ENCODE measurements at regions not wholly inside any gene's neighbourhood (a gene's known extent, or its start where the extent isn't known, plus 50 kb on each side); places are given as distances from the start of the nearest gene placed in this dataset.

- Mint-ChIP-seq H3K9me3 (ENCODE audit: insufficient read depth) (no peaks in the 10 kb centered on the region), H3K4me3 (no peak overlapping the region)
- POLR2A ChIA-PET: no interaction called here
These were observed 67.0 kb downstream of the FANCF start for GRCh38 chr11:22558664-22559063.

GRCh38 chr11:22556381-22556780 lies 69.2 kb downstream of the FANCF start:
- no peaks in the 10 kb centered on the region for H3K4me1 ChIP-seq (ENCODE audit: control insufficient read depth in 2 of 2, insufficient read depth in 2 of 2, low read length in 2 of 2)
- H3K9me3 Mint-ChIP-seq (ENCODE audit: insufficient read depth): no peaks in the 10 kb centered on the region
- ChIA-PET CTCF (no interaction called here), POLR2A (no interaction called here)
- no peaks in the 10 kb centered on the region for H3K27me3 ChIP-seq (replicated peaks in 1 of 4; ENCODE audit: control extremely low read depth in 1 of 4, control insufficient read depth in 3 of 4, insufficient read depth in 4 of 4, low read length in 3 of 4)
- H3K4me3 ChIP-seq (ENCODE audit: control extremely low read depth in 1 of 5, extremely low read depth in 1 of 5, insufficient read depth in 1 of 5, low read depth in 2 of 5, low read length in 4 of 5): no peak overlapping the region
- 100% methylated on average over 1 of the region's 2 CpGs for WGBS (ENCODE audit: insufficient coverage)
- no peak for TF ChIP-seq CTCF (IDR thresholded peaks at IDR 0.05)
- no peak for TF ChIP-seq EZH2 (IDR thresholded peaks at IDR 0.05; ENCODE audit: borderline replicate concordance, insufficient read depth, low read depth, low read length, poor library complexity, severe bottlenecking)
- no peaks in the 10 kb centered on the region for H4K20me1 ChIP-seq (ENCODE audit: control insufficient read depth, insufficient read depth, low read length, poor library complexity, severe bottlenecking)
- intact Hi-C loops (cut with micrococcal nuclease): no loop called here
- no peak overlapping the region for H3K4me3 Mint-ChIP-seq
- no peak overlapping the region for H2AFZ ChIP-seq (ENCODE audit: insufficient read depth, low read depth, low read length, poor library complexity, severe bottlenecking)
- no peaks in the 10 kb centered on the region for H3K79me2 ChIP-seq (ENCODE audit: control insufficient read depth, insufficient read depth, low read length)
- H3K4me2 ChIP-seq (replicated peaks; ENCODE audit: low read depth, low read length, poor library complexity, severe bottlenecking): no peak overlapping the region
- H3K4me1 Mint-ChIP-seq: no peaks in the 10 kb centered on the region
- no peaks in the 10 kb centered on the region for H3K27me3 Mint-ChIP-seq
- H3K9ac ChIP-seq (ENCODE audit: low read length): no peak overlapping the region
- H3K27ac Mint-ChIP-seq: no peak overlapping the region
- no peak for ATAC-seq (ENCODE audit: low read depth)
- no peaks in the 10 kb centered on the region for H3K9me3 ChIP-seq (ENCODE audit: control extremely low read depth in 1 of 3, control insufficient read depth in 2 of 3, insufficient read depth in 1 of 3, low read length in 2 of 3)
- no peaks in the 10 kb centered on the region for H3K36me3 ChIP-seq (replicated peaks in 1 of 2; ENCODE audit: control extremely low read depth in 1 of 2, control insufficient read depth in 1 of 2, extremely low read depth in 1 of 2, insufficient read depth in 2 of 2, low read length in 1 of 2)
- H3K27ac ChIP-seq (ENCODE audit: low read length in 2 of 2): no peak overlapping the region
- DNase-seq: no peak

More at GRCh38 chr11:22558664-22559063, 67.0 kb downstream of the FANCF start:
- Histone ChIP-seq H3K4me3 (ENCODE audit: control extremely low read depth in 1 of 5, extremely low read depth in 1 of 5, insufficient read depth in 1 of 5, low read depth in 2 of 5, low read length in 4 of 5) (no peak overlapping the region), H4K20me1 (ENCODE audit: control insufficient read depth, insufficient read depth, low read length, poor library complexity, severe bottlenecking) (no peaks in the 10 kb centered on the region), H3K27me3 (replicated peaks in 1 of 4; ENCODE audit: control extremely low read depth in 1 of 4, control insufficient read depth in 3 of 4, insufficient read depth in 4 of 4, low read length in 3 of 4) (no peaks in the 10 kb centered on the region), H3K27ac (ENCODE audit: low read length in 2 of 2) (no peak overlapping the region), H3K9me3 (ENCODE audit: control extremely low read depth in 1 of 3, control insufficient read depth in 2 of 3, insufficient read depth in 1 of 3, low read length in 2 of 3) (no peaks in the 10 kb centered on the region), H3K36me3 (replicated peaks in 1 of 2; ENCODE audit: control extremely low read depth in 1 of 2, control insufficient read depth in 1 of 2, extremely low read depth in 1 of 2, insufficient read depth in 2 of 2, low read length in 1 of 2) (no peaks in the 10 kb centered on the region), H2AFZ (ENCODE audit: insufficient read depth, low read depth, low read length, poor library complexity, severe bottlenecking) (no peak overlapping the region), H3K4me1 (ENCODE audit: control insufficient read depth in 2 of 2, insufficient read depth in 2 of 2, low read length in 2 of 2) (no peaks in the 10 kb centered on the region), H3K4me2 (replicated peaks; ENCODE audit: low read depth, low read length, poor library complexity, severe bottlenecking) (no peak overlapping the region), H3K9ac (ENCODE audit: low read length) (no peak overlapping the region), H3K79me2 (ENCODE audit: control insufficient read depth, insufficient read depth, low read length) (no peaks in the 10 kb centered on the region)
- no peaks in the 10 kb centered on the region for H3K4me1 Mint-ChIP-seq
- no peak for DNase-seq
- TF ChIP-seq EZH2 (IDR thresholded peaks at IDR 0.05; ENCODE audit: borderline replicate concordance, insufficient read depth, low read depth, low read length, poor library complexity, severe bottlenecking) (no peak), CTCF (IDR thresholded peaks at IDR 0.05) (no peak)
- 65% methylated on average over 2 of the region's 4 CpGs for WGBS (ENCODE audit: insufficient coverage)
- ATAC-seq (ENCODE audit: low read depth): no peak
- CTCF ChIA-PET: no interaction called here
- H3K27ac Mint-ChIP-seq: no peak overlapping the region
- intact Hi-C loops (cut with micrococcal nuclease): no loop called here
- no peaks in the 10 kb centered on the region for H3K27me3 Mint-ChIP-seq

All from B cell (primary cell).